GM21390 (cell line): ENCODE measurements at regions not wholly inside any gene's neighbourhood (a gene's known extent, or its start where the extent isn't known, plus 50 kb on each side); places are given as distances from the start of the nearest gene placed in this dataset.
"Not testable (repeated sequence)": the region's sequence is repeated elsewhere in the genome, so short reads cannot be mapped to it uniquely, and the experiment has no call there.

Experiments used
- ATAC-seq: cut with Tn5 transposase; IDR thresholded peaks from one replicate; pipeline ENCODE4 v1.9.1; 2021; ENCODE audit not compliant: unreplicated experiment

GRCh38 chr2:220374282-220374681, 746.9 kb downstream of the SLC4A3 start:
- no peak for ATAC-seq

- no peak for ATAC-seq
These were observed 750.2 kb downstream of the SLC4A3 start for GRCh38 chr2:220377482-220378155.

GRCh38 chr2:220387758-220388157, 760.3 kb downstream of the SLC4A3 start:
- not testable (repeated sequence) for ATAC-seq

- ATAC-seq: no peak
These were observed 766.3 kb downstream of the SLC4A3 start for GRCh38 chr2:220393711-220394110.

- ATAC-seq: no peak
These were observed 767.0 kb downstream of the SLC4A3 start for GRCh38 chr2:220394433-220394832.

- no peak for ATAC-seq
These were observed 768.9 kb downstream of the SLC4A3 start for GRCh38 chr2:220396287-220396686.

GRCh38 chr2:220410296-220410695, 782.9 kb downstream of the SLC4A3 start:
- ATAC-seq: no peak

GRCh38 chr2:220417503-220417902, 790.1 kb downstream of the SLC4A3 start:
- no peak for ATAC-seq

- no peak for ATAC-seq
These were observed 792.2 kb downstream of the SLC4A3 start for GRCh38 chr2:220419647-220420046.

GRCh38 chr2:220420820-220421219, 793.4 kb downstream of the SLC4A3 start:
- ATAC-seq: no peak

GRCh38 chr2:220422676-220423075, 795.2 kb downstream of the SLC4A3 start:
- no peak for ATAC-seq

GRCh38 chr2:220424561-220424960, 797.1 kb downstream of the SLC4A3 start:
- ATAC-seq: no peak

GRCh38 chr2:220432645-220433044, 805.2 kb downstream of the SLC4A3 start:
- ATAC-seq: no peak

GRCh38 chr2:220433131-220433530, 805.7 kb downstream of the SLC4A3 start:
- ATAC-seq: no peak

- no peak for ATAC-seq
These were observed 807.0 kb downstream of the SLC4A3 start for GRCh38 chr2:220434385-220434784.

- no peak for ATAC-seq
These were observed 810.5 kb downstream of the SLC4A3 start for GRCh38 chr2:220437938-220438337.

GRCh38 chr2:220440731-220441130, 813.3 kb downstream of the SLC4A3 start:
- no peak for ATAC-seq

- no peak for ATAC-seq
These were observed 814.0 kb downstream of the SLC4A3 start for GRCh38 chr2:220441404-220441803.

GRCh38 chr2:220442012-220442411, 814.6 kb downstream of the SLC4A3 start:
- no peak for ATAC-seq

- no peak for ATAC-seq
These were observed 818.1 kb downstream of the SLC4A3 start for GRCh38 chr2:220445429-220446105.

GRCh38 chr2:220446106-220446712, 818.8 kb downstream of the SLC4A3 start:
- no peak for ATAC-seq

GRCh38 chr2:220450846-220451245, 823.4 kb downstream of the SLC4A3 start:
- no peak for ATAC-seq
